HEK293 (cell line): ENCODE measurements at regions not wholly inside any gene's neighbourhood (a gene's known extent, or its start where the extent isn't known, plus 50 kb on each side); places are given as distances from the start of the nearest gene placed in this dataset.

Experiments
- CTCF ChIA-PET: fragments of 350-600 bp; formaldehyde crosslinking; extraction: SDS; loops from one replicate; lab custom pipeline; 2021; ENCODE audit warnings: antibody characterized with exemption; lab: Yijun Ruan, JAX
- POLR2A ChIA-PET: fragments of 300-600 bp; formaldehyde crosslinking; extraction: SDS; loops from one replicate; lab custom pipeline; 2020; ENCODE audit warnings: antibody characterized with exemption, inconsistent platforms; lab: Yijun Ruan, JAX
- H3K27ac ChIP-seq: fragments of 200-500 bp; sonication (Bioruptor generic); 2 replicates; pipeline ENCODE4 v1.5.1; 2014; ENCODE audit warnings: low read depth, low read length, control low read depth, inconsistent platforms; ENCODE audit errors: extremely low read depth
- H3K36me3 ChIP-seq, 2 experiments: fragments of 200-500 bp in 1 of 2; sonication (Bioruptor generic) in 1 of 2; 1 replicate in 1 of 2; 2 replicates in 1 of 2; pipeline ENCODE4 v1.5.1; 2014 to 2017; ENCODE audit warnings: inconsistent platforms in 2 of 2, low read length in 2 of 2; ENCODE audit not compliant: control insufficient read depth in 2 of 2, insufficient read depth in 1 of 2
- H3K4me1 ChIP-seq: fragments of 200-500 bp; sonication (Bioruptor generic); 2 replicates; pipeline ENCODE4 v1.5.1; 2014; ENCODE audit warnings: mild to moderate bottlenecking, low read length, inconsistent platforms; ENCODE audit not compliant: control insufficient read depth, insufficient read depth
- H3K4me3 ChIP-seq: 2 replicates; pipeline ENCODE4 v1.5.1; 2011; ENCODE audit warnings: low read depth, mild to moderate bottlenecking, control low read depth, low read length, moderate library complexity
- H3K9me3 ChIP-seq: fragments of 200-500 bp; sonication (Bioruptor generic); 2 replicates; pipeline ENCODE4 v1.5.1; 2014; ENCODE audit warnings: low read depth, low read length, inconsistent platforms; ENCODE audit not compliant: control insufficient read depth, insufficient read depth
- BCL11B ChIP-seq: fragments of 450-650 bp; formaldehyde crosslinking; IDR thresholded peaks from 2 replicates; pipeline ENCODE4 v1.5.1; 2016; ENCODE audit warnings: low read depth, missing biosample characterization, missing genetic modification characterization
- FEZF1 ChIP-seq: fragments of 450-650 bp; formaldehyde crosslinking; IDR thresholded peaks from 2 replicates; pipeline ENCODE4 v1.5.1; 2016; ENCODE audit warnings: missing biosample characterization, missing genetic modification characterization
- IKZF3 ChIP-seq: fragments of 450-650 bp; IDR thresholded peaks from 2 replicates; pipeline ENCODE4 v1.5.0; 2018; ENCODE audit warnings: missing biosample characterization, mild to moderate bottlenecking, missing genetic modification characterization, moderate library complexity
- KLF1 ChIP-seq: fragments of 450-650 bp; formaldehyde crosslinking; IDR thresholded peaks from 2 replicates; pipeline ENCODE4 v1.5.1; 2016; ENCODE audit warnings: missing biosample characterization, missing genetic modification characterization
- KLF9 ChIP-seq: fragments of 450-650 bp; formaldehyde crosslinking; IDR thresholded peaks from 2 replicates; pipeline ENCODE4 v1.5.1; 2016; ENCODE audit warnings: missing biosample characterization, missing genetic modification characterization, low read depth
- SCRT1 ChIP-seq: fragments of 450-650 bp; formaldehyde crosslinking; IDR thresholded peaks from 2 replicates; pipeline ENCODE4 v1.5.1; 2016; ENCODE audit warnings: missing biosample characterization, missing genetic modification characterization, borderline replicate concordance
- YY1 ChIP-seq: fragments of 450-650 bp; formaldehyde crosslinking; IDR thresholded peaks from 2 replicates; pipeline ENCODE4 v1.5.1; 2018; ENCODE audit warnings: missing biosample characterization, missing genetic modification characterization
- ZBTB17 ChIP-seq: fragments of 450-650 bp; formaldehyde crosslinking; IDR thresholded peaks from 2 replicates; pipeline ENCODE4 v1.5.1; 2016; ENCODE audit warnings: missing biosample characterization, missing genetic modification characterization
- ZBTB20 ChIP-seq: fragments of 450-650 bp; formaldehyde crosslinking; IDR thresholded peaks from 2 replicates; pipeline ENCODE4 v1.5.1; 2016; ENCODE audit warnings: missing biosample characterization, missing genetic modification characterization
- ZNF169 ChIP-seq: fragments of 450-650 bp; formaldehyde crosslinking; IDR thresholded peaks from 2 replicates; pipeline ENCODE4 v1.5.1; 2016; ENCODE audit warnings: missing biosample characterization, missing genetic modification characterization
- ZNF184 ChIP-seq: fragments of 450-650 bp; IDR thresholded peaks from 2 replicates; pipeline ENCODE4 v1.5.1; 2018; ENCODE audit warnings: missing biosample characterization, mild to moderate bottlenecking, missing genetic modification characterization
- ZNF19 ChIP-seq: fragments of 450-650 bp; formaldehyde crosslinking; IDR thresholded peaks from 2 replicates; pipeline ENCODE4; 2016; ENCODE audit warnings: missing biosample characterization, missing genetic modification characterization, low read depth
- ZNF335 ChIP-seq: fragments of 450-650 bp; formaldehyde crosslinking; conservative IDR thresholded peaks from 2 replicates; pipeline ENCODE4 v1.5.1; 2016; ENCODE audit warnings: missing biosample characterization, missing genetic modification characterization
- ZNF394 ChIP-seq: fragments of 450-650 bp; formaldehyde crosslinking; IDR thresholded peaks from 2 replicates; pipeline ENCODE4 v1.5.1; 2016; ENCODE audit warnings: missing biosample characterization, missing genetic modification characterization, mild to moderate bottlenecking, moderate library complexity, borderline replicate concordance
- ZNF549 ChIP-seq: fragments of 450-650 bp; IDR thresholded peaks from 2 replicates; pipeline ENCODE4 v1.5.1; 2018; ENCODE audit warnings: missing biosample characterization, missing genetic modification characterization, mild to moderate bottlenecking, inconsistent platforms, moderate library complexity
- ZNF629 ChIP-seq: fragments of 450-650 bp; formaldehyde crosslinking; IDR thresholded peaks from 2 replicates; pipeline ENCODE4 v1.5.1; 2017; ENCODE audit warnings: missing biosample characterization, missing genetic modification characterization
- ZNF654 ChIP-seq: fragments of 450-650 bp; formaldehyde crosslinking; IDR thresholded peaks from 2 replicates; pipeline ENCODE4 v1.5.1; 2016; ENCODE audit warnings: low read depth, missing biosample characterization, missing genetic modification characterization
- ZNF701 ChIP-seq: fragments of 450-650 bp; formaldehyde crosslinking; IDR thresholded peaks from 2 replicates; pipeline ENCODE4 v1.5.1; 2016; ENCODE audit warnings: missing biosample characterization, missing genetic modification characterization
- ZNF843 ChIP-seq: fragments of 450-650 bp; formaldehyde crosslinking; IDR thresholded peaks from 2 replicates; pipeline ENCODE4 v1.5.1; 2016; ENCODE audit warnings: missing biosample characterization, missing genetic modification characterization
- TF ChIP-seq, protein P1 (sequence below): fragments of 450-650 bp; formaldehyde crosslinking; IDR thresholded peaks from 2 replicates; pipeline ENCODE4 v1.5.1; 2016; ENCODE audit warnings: missing biosample characterization, missing genetic modification characterization
- TF ChIP-seq, protein P2 (sequence below): fragments of 450-650 bp; formaldehyde crosslinking; IDR thresholded peaks from 2 replicates; pipeline ENCODE4 v1.5.1; 2016; ENCODE audit warnings: missing biosample characterization, missing genetic modification characterization
- TF ChIP-seq, protein P3 (sequence below): fragments of 450-650 bp; formaldehyde crosslinking; IDR thresholded peaks from 2 replicates; pipeline ENCODE4 v1.5.1; 2016; ENCODE audit warnings: missing biosample characterization, missing genetic modification characterization

DNA sequence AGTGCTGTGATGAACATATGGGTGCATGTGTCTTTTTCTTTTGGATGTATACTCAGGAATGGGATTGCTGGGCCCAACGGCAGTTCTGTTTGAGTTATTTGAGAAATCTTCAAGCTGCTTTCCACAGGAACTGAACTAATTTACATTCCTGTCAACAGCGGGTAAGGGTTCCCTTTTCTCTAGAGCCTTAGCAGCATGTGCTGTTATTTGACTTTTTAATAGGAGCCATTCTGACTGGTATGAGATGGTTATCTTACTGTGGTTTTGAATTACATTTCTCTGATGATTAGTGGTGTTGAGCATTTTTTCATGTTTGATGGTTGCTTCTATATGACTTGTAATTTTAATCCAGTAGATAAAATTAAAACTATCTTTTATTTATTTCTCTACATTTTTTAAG, 1168.6 kb upstream of the ALCAM start:
- Histone ChIP-seq H3K27ac (no peak overlapping the region), H3K4me1 (no peaks in the 10 kb centered on the region), H3K36me3 (no peaks in the 10 kb centered on the region), H3K4me3 (no peak overlapping the region), H3K9me3 (no peaks in the 10 kb centered on the region)
- CTCF ChIA-PET: interaction anchor here (0.9 kb wide), 1 partner anchor 16 kb away, joined by 3 read pairs; no protein-coding TSS in a partner anchor
- POLR2A ChIA-PET: no interaction called here
- no peak for TF ChIP-seq BCL11B
- no peak for TF ChIP-seq SCRT1 (tag by site-specific recombination)
- TF ChIP-seq KLF1 (tag by site-specific recombination): no peak
- no peak for TF ChIP-seq FEZF1 (tag by site-specific recombination)
- TF ChIP-seq ZNF654 (tag by site-specific recombination): no peak
- TF ChIP-seq, protein P1, sequence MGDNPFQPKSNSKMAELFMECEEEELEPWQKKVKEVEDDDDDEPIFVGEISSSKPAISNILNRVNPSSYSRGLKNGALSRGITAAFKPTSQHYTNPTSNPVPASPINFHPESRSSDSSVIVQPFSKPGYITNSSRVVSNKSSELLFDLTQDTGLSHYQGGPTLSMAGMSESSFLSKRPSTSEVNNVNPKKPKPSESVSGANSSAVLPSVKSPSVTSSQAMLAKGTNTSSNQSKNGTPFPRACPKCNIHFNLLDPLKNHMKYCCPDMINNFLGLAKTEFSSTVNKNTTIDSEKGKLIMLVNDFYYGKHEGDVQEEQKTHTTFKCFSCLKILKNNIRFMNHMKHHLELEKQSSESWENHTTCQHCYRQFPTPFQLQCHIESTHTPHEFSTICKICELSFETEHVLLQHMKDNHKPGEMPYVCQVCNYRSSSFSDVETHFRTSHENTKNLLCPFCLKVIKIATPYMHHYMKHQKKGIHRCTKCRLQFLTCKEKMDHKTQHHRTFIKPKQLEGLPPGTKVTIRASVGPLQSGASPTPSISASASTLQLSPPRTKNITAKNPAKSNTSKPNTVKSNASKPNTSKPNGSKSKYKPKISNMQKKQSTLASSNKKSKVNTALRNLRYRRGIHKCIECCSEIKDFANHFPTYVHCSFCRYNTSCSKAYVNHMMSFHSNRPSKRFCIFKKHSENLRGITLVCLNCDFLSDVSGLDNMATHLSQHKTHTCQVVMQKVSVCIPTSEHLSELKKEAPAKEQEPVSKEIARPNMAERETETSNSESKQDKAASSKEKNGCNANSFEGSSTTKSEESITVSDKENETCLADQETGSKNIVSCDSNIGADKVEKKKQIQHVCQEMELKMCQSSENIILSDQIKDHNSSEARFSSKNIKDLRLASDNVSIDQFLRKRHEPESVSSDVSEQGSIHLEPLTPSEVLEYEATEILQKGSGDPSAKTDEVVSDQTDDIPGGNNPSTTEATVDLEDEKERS (tag by site-specific recombination): no peak
- no peak for TF ChIP-seq ZBTB20 (tag by site-specific recombination)
- no peak for TF ChIP-seq IKZF3 (tag by site-specific recombination)
- TF ChIP-seq ZNF843: no peak
- TF ChIP-seq ZNF394 (tag by site-specific recombination): no peak
- no peak for TF ChIP-seq ZNF701

DNA sequence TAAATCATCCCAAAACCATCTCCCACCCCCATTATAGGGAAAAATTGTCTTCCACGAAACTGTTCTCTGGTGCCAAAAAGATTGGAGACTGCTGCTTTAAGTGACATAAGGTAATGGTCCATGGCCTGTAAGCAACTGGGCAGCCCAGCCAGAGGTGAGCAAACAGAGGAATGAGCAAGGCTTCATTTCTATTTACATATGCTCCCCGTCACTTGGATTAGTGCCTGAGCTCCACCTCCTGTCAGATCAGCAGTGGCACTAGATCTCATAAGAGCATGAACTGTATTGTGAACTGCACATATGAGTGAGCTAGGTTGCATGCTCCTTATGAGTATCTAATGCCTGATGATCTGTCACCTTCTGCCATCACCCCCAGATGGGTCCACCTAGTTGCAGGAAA, 1159.8 kb upstream of the ALCAM start:
- POLR2A ChIA-PET: no interaction called here
- no peaks in the 10 kb centered on the region for H3K36me3 ChIP-seq
- H3K4me3 ChIP-seq: no peak overlapping the region
- no peak overlapping the region for H3K27ac ChIP-seq
- H3K4me1 ChIP-seq: no peaks in the 10 kb centered on the region
- H3K9me3 ChIP-seq: no peaks in the 10 kb centered on the region
- TF ChIP-seq ZNF549 (tag by site-specific recombination) (0 out of 2 replicates have a peak, but pooled peaks have one; percentile 25), ZBTB17 (tag by site-specific recombination) (no peak)
- TF ChIP-seq, all 188 proteins: peak for 1
- CTCF ChIA-PET: no interaction called here

DNA sequence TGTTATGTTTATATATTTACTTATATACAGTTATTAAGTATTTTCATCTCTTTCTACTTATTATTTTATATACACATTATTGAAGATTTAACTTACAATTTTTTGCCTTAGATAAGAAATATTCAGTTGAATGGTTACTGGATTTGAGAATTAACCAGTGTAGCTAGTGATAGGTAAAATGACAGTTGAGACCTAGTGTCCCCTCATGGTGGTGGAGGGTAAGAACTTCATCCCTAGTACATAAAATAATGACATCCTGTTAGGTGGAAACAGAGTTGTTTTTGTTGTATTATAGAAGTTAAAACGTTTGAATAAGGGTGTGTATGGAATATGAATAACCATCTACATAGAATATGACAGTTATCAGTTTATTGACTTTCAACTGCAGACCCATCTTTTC, 1152.4 kb upstream of the ALCAM start:
- Histone ChIP-seq H3K36me3 (no peaks in the 10 kb centered on the region), H3K9me3 (no peaks in the 10 kb centered on the region), H3K4me3 (no peak overlapping the region), H3K4me1 (no peaks in the 10 kb centered on the region), H3K27ac (no peak overlapping the region)
- ChIA-PET CTCF (interaction anchor here (1.2 kb wide), 1 partner anchor 16 kb away, joined by 3 read pairs; no protein-coding TSS in a partner anchor), POLR2A (no interaction called here)
- TF ChIP-seq, protein P2, sequence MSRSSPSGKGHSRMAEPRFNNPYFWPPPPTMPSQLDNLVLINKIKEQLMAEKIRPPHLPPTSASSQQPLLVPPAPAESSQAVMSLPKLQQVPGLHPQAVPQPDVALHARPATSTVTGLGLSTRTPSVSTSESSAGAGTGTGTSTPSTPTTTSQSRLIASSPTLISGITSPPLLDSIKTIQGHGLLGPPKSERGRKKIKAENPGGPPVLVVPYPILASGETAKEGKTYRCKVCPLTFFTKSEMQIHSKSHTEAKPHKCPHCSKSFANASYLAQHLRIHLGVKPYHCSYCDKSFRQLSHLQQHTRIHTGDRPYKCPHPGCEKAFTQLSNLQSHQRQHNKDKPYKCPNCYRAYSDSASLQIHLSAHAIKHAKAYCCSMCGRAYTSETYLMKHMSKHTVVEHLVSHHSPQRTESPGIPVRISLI: no peak
- TF ChIP-seq ZNF169 (tag by site-specific recombination): no peak
- TF ChIP-seq ZNF629 (tag by site-specific recombination): no peak
- no peak for TF ChIP-seq ZNF19 (tag by site-specific recombination)
- no peak for TF ChIP-seq KLF9 (tag by site-specific recombination)
- no peak for TF ChIP-seq ZNF335
- TF ChIP-seq ZNF184 (tag by site-specific recombination): no peak
- TF ChIP-seq, protein P3, sequence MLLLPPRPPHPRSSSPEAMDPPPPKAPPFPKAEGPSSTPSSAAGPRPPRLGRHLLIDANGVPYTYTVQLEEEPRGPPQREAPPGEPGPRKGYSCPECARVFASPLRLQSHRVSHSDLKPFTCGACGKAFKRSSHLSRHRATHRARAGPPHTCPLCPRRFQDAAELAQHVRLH (tag by site-specific recombination): no peak
- TF ChIP-seq YY1: no peak
- TF ChIP-seq ZNF549 (tag by site-specific recombination): no peak
